ENCODE measurements at regions not wholly inside any gene's neighbourhood (a gene's known extent, or its start where the extent isn't known, plus 50 kb on each side); places are given as distances from the start of the nearest gene placed in this dataset.

GRCh38 chr7:115221456-115221855 lies 299.6 kb downstream of the MDFIC start:
- TF ChIP-seq SP1 (IDR thresholded peaks at IDR 0.05; ENCODE audit: low read depth, low read length) (no peak), POLR2A (IDR thresholded peaks at IDR 0.05; ENCODE audit: control extremely low read depth in 1 of 2, low read depth in 2 of 2, low read length in 2 of 2) (no peak), RNF2 (IDR thresholded peaks at IDR 0.05; ENCODE audit: borderline replicate concordance, low read depth, low read length, missing control alignments, poor library complexity, severe bottlenecking) (no peak), EP300 (IDR thresholded peaks at IDR 0.05; ENCODE audit: borderline replicate concordance in 1 of 2, low read depth in 2 of 2, low read length in 2 of 2) (no peak), TAF1 (IDR thresholded peaks at IDR 0.05; ENCODE audit: low read depth, low read length) (no peak), RXRA (IDR thresholded peaks at IDR 0.05; ENCODE audit: insufficient read depth, low read depth, low read length) (no peak), YY1 (IDR thresholded peaks at IDR 0.05; ENCODE audit: low read depth, low read length) (no peak), PHF8 (conservative IDR thresholded peaks at IDR 0.05; ENCODE audit: low read depth, low read length) (no peak), SAP30 (IDR thresholded peaks at IDR 0.05; ENCODE audit: insufficient read depth, insufficient replicate concordance, low read length) (no peak)
- Histone ChIP-seq H2BK15ac (ENCODE audit: low read length) (no peak overlapping the region), H2BK20ac (ENCODE audit: low read length) (no peak overlapping the region), H3K9ac (replicated peaks in 1 of 4; ENCODE audit: extremely low read depth in 1 of 4, low read depth in 3 of 4, low read length in 3 of 4) (no peak overlapping the region), H3K27me3 (replicated peaks in 1 of 4; ENCODE audit: control insufficient read depth in 3 of 4, extremely low read depth in 1 of 4, insufficient read depth in 3 of 4, low read length in 3 of 4) (peaks cover 22 to 48% (median 35%) of the 10 kb centered on the region in 4 experiments), H3K4me2 (ENCODE audit: insufficient read depth in 1 of 2, low read depth in 2 of 2, low read length in 2 of 2) (no peak overlapping the region), H3K79me1 (ENCODE audit: low read depth, low read length) (no peaks in the 10 kb centered on the region), H3K23me2 (ENCODE audit: low read depth, low read length) (no peaks in the 10 kb centered on the region), H3K36me3 (ENCODE audit: control insufficient read depth in 2 of 4, insufficient read depth in 4 of 4, low read length in 3 of 4) (no peaks in the 10 kb centered on the region), H4K91ac (replicated peaks; ENCODE audit: insufficient read length, low read length) (no peak overlapping the region), H4K8ac (ENCODE audit: extremely low read depth, insufficient read depth, low read length) (no peak overlapping the region), H3K9me3 (ENCODE audit: insufficient read depth in 2 of 2, low read depth in 1 of 2, low read length in 1 of 2) (no peaks in the 10 kb centered on the region), H2BK12ac (ENCODE audit: low read depth, low read length) (no peak overlapping the region), H3K27ac (ENCODE audit: low read depth, low read length) (no peak overlapping the region), H4K20me1 (replicated peaks in 1 of 2; ENCODE audit: control insufficient read depth in 1 of 2, insufficient read depth in 2 of 2, low read length in 2 of 2) (peaks cover 4% of the 10 kb centered on the region in 2 experiments), H3K4me1 (replicated peaks in 1 of 4; ENCODE audit: control insufficient read depth in 3 of 4, insufficient read depth in 4 of 4, low read length in 3 of 4) (peaks cover 3 to 8% (median 4%) of the 10 kb centered on the region in 4 experiments; a peak in 4 of 7 replicates), H2AFZ (ENCODE audit: low read length) (no peak overlapping the region), H3K14ac (ENCODE audit: insufficient read length) (no peak overlapping the region), H3K4me3 (ENCODE audit: extremely low read depth in 1 of 4, insufficient read depth in 2 of 4, low read depth in 3 of 4, low read length in 4 of 4) (no peak overlapping the region), H3K79me2 (ENCODE audit: control insufficient read depth in 1 of 2, insufficient read depth in 2 of 2, low read length in 2 of 2) (no peaks in the 10 kb centered on the region), H3K4ac (replicated peaks; ENCODE audit: insufficient read length, low read depth, low read length) (no peak overlapping the region), H4K5ac (ENCODE audit: insufficient read length, low read depth, low read length) (no peak overlapping the region), H2AK5ac (ENCODE audit: low read depth, low read length) (no peak overlapping the region), H3K56ac (replicated peaks; ENCODE audit: insufficient read length, low read depth, low read length) (no peak overlapping the region), H3K23ac (ENCODE audit: insufficient read length) (no peak overlapping the region), H2BK5ac (ENCODE audit: low read depth, low read length) (no peak overlapping the region), H3K18ac (ENCODE audit: extremely low read depth, low read length) (no peak overlapping the region), H2BK120ac (replicated peaks; ENCODE audit: low read depth, low read length) (no peak overlapping the region)
- DNase-seq (ENCODE audit: low read depth in 1 of 2, low spot score in 2 of 2) (no peak), FAIRE-seq (no peak)
- CTCF ChIA-PET (ENCODE audit: partially characterized antibody) = no interaction called here
- POLR2A ChIA-PET (ENCODE audit: partially characterized antibody) = no interaction called here
